IPS DF 4.7 (cell line): ENCODE measurements at regions not wholly inside any gene's neighbourhood (a gene's known extent, or its start where the extent isn't known, plus 50 kb on each side); places are given as distances from the start of the nearest gene placed in this dataset.
"Not testable (repeated sequence)": the region's sequence is repeated elsewhere in the genome, so short reads cannot be mapped to it uniquely, and the experiment has no call there.

ENCODE experiments used
- DNase-seq: peaks from one replicate; pipeline ENCODE4 v3.0.0-alpha.2; 2013; ENCODE audit warnings: low spot score; ENCODE audit errors: extremely low read depth

GRCh38 chr16:54879681-54880080 is 51.0 kb upstream of the IRX5 start:
- no peak for DNase-seq

GRCh38 chr16:54878301-54878700 is 52.4 kb upstream of the IRX5 start:
- DNase-seq: no peak

- no peak for DNase-seq
Measured at GRCh38 chr16:54875443-54875842, 55.2 kb upstream of the IRX5 start.

- DNase-seq: not testable (repeated sequence)
Measured at GRCh38 chr16:54873716-54874373, 56.8 kb upstream of the IRX5 start.

GRCh38 chr16:54873071-54873470 is 57.6 kb upstream of the IRX5 start:
- DNase-seq: no peak

GRCh38 chr16:54870151-54870550 is 60.5 kb upstream of the IRX5 start:
- no peak for DNase-seq

- no peak for DNase-seq
Measured at GRCh38 chr16:54867302-54867832, 63.3 kb upstream of the IRX5 start.

- DNase-seq: no peak
Measured at GRCh38 chr16:54862529-54862928, 68.1 kb upstream of the IRX5 start.

- DNase-seq: no peak
Measured at GRCh38 chr16:54856871-54857270, 73.8 kb upstream of the IRX5 start.

- no peak for DNase-seq
Measured at GRCh38 chr16:54847609-54848008, 83.1 kb upstream of the IRX5 start.

- no peak for DNase-seq
Measured at GRCh38 chr16:54847207-54847606, 83.5 kb upstream of the IRX5 start.

GRCh38 chr16:54846766-54847165 is 83.9 kb upstream of the IRX5 start:
- DNase-seq: no peak

GRCh38 chr16:54843424-54843750 is 87.3 kb upstream of the IRX5 start:
- DNase-seq: no peak

GRCh38 chr16:54842743-54843423 is 87.8 kb upstream of the IRX5 start:
- no peak for DNase-seq

GRCh38 chr16:54829691-54830090 is 101.0 kb upstream of the IRX5 start:
- DNase-seq: no peak

GRCh38 chr16:54822892-54823291 is 107.8 kb upstream of the IRX5 start:
- DNase-seq: no peak

GRCh38 chr16:54822492-54822891 is 108.2 kb upstream of the IRX5 start:
- DNase-seq: no peak

- DNase-seq: no peak
Measured at GRCh38 chr16:54821731-54822130, 108.9 kb upstream of the IRX5 start.

GRCh38 chr16:54817940-54818574 is 112.6 kb upstream of the IRX5 start:
- DNase-seq: no peak

- DNase-seq: no peak
Measured at GRCh38 chr16:54817432-54817831, 113.2 kb upstream of the IRX5 start.

- DNase-seq: no peak
Measured at GRCh38 chr16:54816471-54816870, 114.2 kb upstream of the IRX5 start.

GRCh38 chr16:54815177-54815576 is 115.5 kb upstream of the IRX5 start:
- DNase-seq: no peak

- DNase-seq: no peak
Measured at GRCh38 chr16:54813778-54814177, 116.9 kb upstream of the IRX5 start.
